BLaER1 treated with 17β-estradiol and CSF1 and Interleukin-3, amounts not matched to agents 10 nM and 100 nM (cell line): ENCODE measurements at regions not wholly inside any gene's neighbourhood (a gene's known extent, or its start where the extent isn't known, plus 50 kb on each side); places are given as distances from the start of the nearest gene placed in this dataset.

Experiments used
- H3K27ac ChIP-seq, 11 experiments: shearing (Covaris generic); formaldehyde crosslinking; 2 replicates each; pipeline ENCODE4 v1.8.1; 2022
- H3K27me3 ChIP-seq, 11 experiments: shearing (Covaris generic); formaldehyde crosslinking; 2 replicates each; pipeline ENCODE4 v1.8.1; 2022
- H3K36me3 ChIP-seq, 11 experiments: shearing (Covaris generic); formaldehyde crosslinking; 2 replicates each; pipeline ENCODE4 v1.8.1; 2022
- H3K4me1 ChIP-seq, 10 experiments: shearing (Covaris generic); formaldehyde crosslinking; 2 replicates each; pipeline ENCODE4 v1.8.1; 2022
- H3K4me2 ChIP-seq, 11 experiments: shearing (Covaris generic); formaldehyde crosslinking; 2 replicates each; pipeline ENCODE4 v1.8.1; 2022
- H3K4me3 ChIP-seq, 10 experiments: shearing (Covaris generic); formaldehyde crosslinking; 2 replicates each; pipeline ENCODE4 v1.8.1; 2022
- H3K9ac ChIP-seq, 11 experiments: shearing (Covaris generic); formaldehyde crosslinking; 2 replicates each; pipeline ENCODE4 v1.8.1; 2022
- H3K9me3 ChIP-seq, 11 experiments: shearing (Covaris generic); formaldehyde crosslinking; replicated peaks in 1 of 11; 2 replicates each; pipeline ENCODE4 v1.8.1; 2022
- H4K20me1 ChIP-seq, 11 experiments: shearing (Covaris generic); formaldehyde crosslinking; 2 replicates each; pipeline ENCODE4 v1.8.1; 2022
- Cebpa-rat ChIP-seq, 11 experiments: shearing (Covaris generic); IDR thresholded peaks; 2 replicates each; pipeline ENCODE4 v1.8.1; 2022

- no peaks in the 10 kb centered on the region for H4K20me1 ChIP-seq
- H3K4me1 ChIP-seq = no peaks in the 10 kb centered on the region
- no peaks in the 10 kb centered on the region for H3K36me3 ChIP-seq
Observed at GRCh38 chr12:42812871-42813270, 223.3 kb upstream of the PRICKLE1 start.

GRCh38 chr12:42812086-42812485, 222.5 kb upstream of the PRICKLE1 start:
- no peak overlapping the region for H3K9ac ChIP-seq
- H4K20me1 ChIP-seq = no peaks in the 10 kb centered on the region
- H3K9me3 ChIP-seq = no peaks in the 10 kb centered on the region
- H3K4me1 ChIP-seq = no peaks in the 10 kb centered on the region
- no peak overlapping the region for H3K4me3 ChIP-seq
- H3K27me3 ChIP-seq = no peaks in the 10 kb centered on the region
- no peak for TF ChIP-seq Cebpa-rat (IDR thresholded peaks at IDR 0.05)
- no peak overlapping the region for H3K4me2 ChIP-seq
- H3K27ac ChIP-seq = no peak overlapping the region
- no peaks in the 10 kb centered on the region for H3K36me3 ChIP-seq

More at GRCh38 chr12:42812871-42813270, 223.3 kb upstream of the PRICKLE1 start:
- no peak overlapping the region for H3K4me3 ChIP-seq
- no peak overlapping the region for H3K4me2 ChIP-seq
- H3K27ac ChIP-seq = no peak overlapping the region
- no peaks in the 10 kb centered on the region for H3K9me3 ChIP-seq
- H3K9ac ChIP-seq = no peak overlapping the region
- TF ChIP-seq Cebpa-rat (IDR thresholded peaks at IDR 0.05) = no peak
- H3K27me3 ChIP-seq = no peaks in the 10 kb centered on the region

- Histone ChIP-seq H3K27ac (no peak overlapping the region), H3K4me1 (no peaks in the 10 kb centered on the region), H3K9ac (no peak overlapping the region), H3K4me2 (no peak overlapping the region), H3K9me3 (no peaks in the 10 kb centered on the region), H4K20me1 (no peaks in the 10 kb centered on the region), H3K36me3 (no peaks in the 10 kb centered on the region), H3K27me3 (no peaks in the 10 kb centered on the region), H3K4me3 (no peak overlapping the region)
- no peak for TF ChIP-seq Cebpa-rat (IDR thresholded peaks at IDR 0.05)
Observed at GRCh38 chr12:42810006-42810405, 220.5 kb upstream of the PRICKLE1 start.

- no peaks in the 10 kb centered on the region for H3K36me3 ChIP-seq
- no peaks in the 10 kb centered on the region for H3K27me3 ChIP-seq
- no peaks in the 10 kb centered on the region for H4K20me1 ChIP-seq
- H3K9ac ChIP-seq = no peak overlapping the region
- H3K4me1 ChIP-seq = no peaks in the 10 kb centered on the region
- H3K9me3 ChIP-seq = no peaks in the 10 kb centered on the region
- H3K4me2 ChIP-seq = no peak overlapping the region
- no peak overlapping the region for H3K4me3 ChIP-seq
- no peak overlapping the region for H3K27ac ChIP-seq
- TF ChIP-seq Cebpa-rat (IDR thresholded peaks at IDR 0.05) = no peak
Observed at GRCh38 chr12:42809226-42809625, 219.7 kb upstream of the PRICKLE1 start.

GRCh38 chr12:42807766-42808165, 218.2 kb upstream of the PRICKLE1 start:
- H3K27me3 ChIP-seq = no peaks in the 10 kb centered on the region

GRCh38 chr12:42807251-42807650, 217.7 kb upstream of the PRICKLE1 start:
- Histone ChIP-seq H3K27ac (no peak overlapping the region), H3K4me3 (no peak overlapping the region), H3K4me2 (no peak overlapping the region), H3K4me1 (no peaks in the 10 kb centered on the region), H4K20me1 (no peaks in the 10 kb centered on the region), H3K36me3 (no peaks in the 10 kb centered on the region), H3K27me3 (no peaks in the 10 kb centered on the region), H3K9me3 (no peaks in the 10 kb centered on the region), H3K9ac (no peak overlapping the region)
- TF ChIP-seq Cebpa-rat (IDR thresholded peaks at IDR 0.05) = no peak

More at GRCh38 chr12:42807766-42808165, 218.2 kb upstream of the PRICKLE1 start:
- no peaks in the 10 kb centered on the region for H3K4me1 ChIP-seq
- no peaks in the 10 kb centered on the region for H3K36me3 ChIP-seq
- no peak overlapping the region for H3K27ac ChIP-seq
- TF ChIP-seq Cebpa-rat (IDR thresholded peaks at IDR 0.05) = no peak
- no peak overlapping the region for H3K9ac ChIP-seq
- no peak overlapping the region for H3K4me3 ChIP-seq
- no peaks in the 10 kb centered on the region for H3K9me3 ChIP-seq
- no peaks in the 10 kb centered on the region for H4K20me1 ChIP-seq
- H3K4me2 ChIP-seq = no peak overlapping the region

GRCh38 chr12:42804928-42805327, 215.4 kb upstream of the PRICKLE1 start:
- H3K9ac ChIP-seq = no peak overlapping the region
- no peaks in the 10 kb centered on the region for H3K36me3 ChIP-seq
- H4K20me1 ChIP-seq = no peaks in the 10 kb centered on the region
- H3K4me3 ChIP-seq = no peak overlapping the region
- no peak overlapping the region for H3K27ac ChIP-seq
- no peaks in the 10 kb centered on the region for H3K27me3 ChIP-seq
- no peaks in the 10 kb centered on the region for H3K4me1 ChIP-seq
- TF ChIP-seq Cebpa-rat (IDR thresholded peaks at IDR 0.05) = no peak
- H3K9me3 ChIP-seq = no peaks in the 10 kb centered on the region
- no peak overlapping the region for H3K4me2 ChIP-seq

GRCh38 chr12:42802785-42803189, 213.2 kb upstream of the PRICKLE1 start:
- no peak overlapping the region for H3K27ac ChIP-seq
- no peak overlapping the region for H3K4me3 ChIP-seq
- no peaks in the 10 kb centered on the region for H3K27me3 ChIP-seq
- no peaks in the 10 kb centered on the region for H3K9me3 ChIP-seq
- no peak for TF ChIP-seq Cebpa-rat (IDR thresholded peaks at IDR 0.05)
- no peak overlapping the region for H3K9ac ChIP-seq
- H4K20me1 ChIP-seq = no peaks in the 10 kb centered on the region
- no peaks in the 10 kb centered on the region for H3K4me1 ChIP-seq
- H3K4me2 ChIP-seq = no peak overlapping the region
- no peaks in the 10 kb centered on the region for H3K36me3 ChIP-seq

GRCh38 chr12:42801271-42801670, 211.7 kb upstream of the PRICKLE1 start:
- no peaks in the 10 kb centered on the region for H3K4me1 ChIP-seq
- H3K9me3 ChIP-seq = no peaks in the 10 kb centered on the region
- H3K4me3 ChIP-seq = no peak overlapping the region
- H3K27me3 ChIP-seq = no peaks in the 10 kb centered on the region
- TF ChIP-seq Cebpa-rat (IDR thresholded peaks at IDR 0.05) = no peak
- no peaks in the 10 kb centered on the region for H3K36me3 ChIP-seq
- no peak overlapping the region for H3K27ac ChIP-seq
- H4K20me1 ChIP-seq = no peaks in the 10 kb centered on the region
- H3K9ac ChIP-seq = no peak overlapping the region
- H3K4me2 ChIP-seq = no peak overlapping the region

GRCh38 chr12:42799966-42800365, 210.4 kb upstream of the PRICKLE1 start:
- Histone ChIP-seq H3K4me1 (no peaks in the 10 kb centered on the region), H3K4me2 (no peak overlapping the region), H3K36me3 (no peaks in the 10 kb centered on the region), H3K27ac (no peak overlapping the region), H3K9ac (no peak overlapping the region), H3K27me3 (no peaks in the 10 kb centered on the region), H3K4me3 (no peak overlapping the region), H4K20me1 (no peaks in the 10 kb centered on the region), H3K9me3 (no peaks in the 10 kb centered on the region)
- no peak for TF ChIP-seq Cebpa-rat (IDR thresholded peaks at IDR 0.05)
